Astrocyte (in vitro differentiated cells and primary cell): ENCODE measurements at regions not wholly inside any gene's neighbourhood (a gene's known extent, or its start where the extent isn't known, plus 50 kb on each side); places are given as distances from the start of the nearest gene placed in this dataset.
"Not testable (repeated sequence)": the region's sequence is repeated elsewhere in the genome, so short reads cannot be mapped to it uniquely, and the experiment has no call there.

Experiments used
- DNase-seq: peaks from one replicate; pipeline ENCODE4 v3.0.0-alpha.2; 2010; ENCODE audit warnings: low read depth
- FAIRE-seq: peaks from 2 replicates; lab custom pipeline; 2011; peaks lifted over from hg19 to GRCh38; lab: Jason Lieb, UNC
- H2AFZ ChIP-seq: 2 replicates; pipeline ENCODE4 v1.6.0; 2012; ENCODE audit warnings: low read depth, low read length, inconsistent platforms
- H3K27ac ChIP-seq: 2 replicates; pipeline ENCODE4 v1.5.1; 2011; ENCODE audit warnings: low read depth, low read length, inconsistent platforms
- H3K27me3 ChIP-seq: 2 replicates; pipeline ENCODE4 v1.6.0; 2011; ENCODE audit warnings: low read length, inconsistent platforms; ENCODE audit not compliant: insufficient read depth
- H3K36me3 ChIP-seq: 2 replicates; pipeline ENCODE4 v1.5.1; 2011; ENCODE audit warnings: low read length, inconsistent platforms; ENCODE audit not compliant: insufficient read depth
- H3K4me1 ChIP-seq: 2 replicates; pipeline ENCODE4 v1.5.1; 2011; ENCODE audit warnings: low read length, inconsistent platforms; ENCODE audit not compliant: insufficient read depth
- H3K4me2 ChIP-seq: 2 replicates; pipeline ENCODE4 v1.6.0; 2012; ENCODE audit warnings: low read length, inconsistent platforms
- H3K4me3 ChIP-seq: 2 replicates; pipeline ENCODE4 v1.5.1; 2011; ENCODE audit warnings: low read depth, mild to moderate bottlenecking, low read length, inconsistent platforms; ENCODE audit not compliant: insufficient read depth
- H3K79me2 ChIP-seq: 2 replicates; pipeline ENCODE4 v1.6.0; 2012; ENCODE audit warnings: mild to moderate bottlenecking, low read length, inconsistent platforms; ENCODE audit not compliant: insufficient read depth
- H3K9ac ChIP-seq: 2 replicates; pipeline ENCODE4 v1.6.0; 2012; ENCODE audit warnings: mild to moderate bottlenecking, low read length, inconsistent platforms
- H3K9me3 ChIP-seq: 2 replicates; pipeline ENCODE4 v1.5.1; 2012; ENCODE audit warnings: low read depth, mild to moderate bottlenecking, low read length, inconsistent platforms; ENCODE audit not compliant: insufficient read depth
- H4K20me1 ChIP-seq: 2 replicates; pipeline ENCODE4 v1.6.0; 2012; ENCODE audit warnings: low read length, inconsistent platforms; ENCODE audit not compliant: insufficient read depth
- H3K27ac Mint-ChIP-seq: one replicate; pipeline ENCODE4 v1.8.0; 2021; ENCODE audit warnings: mild to moderate bottlenecking, mixed read lengths; ENCODE audit not compliant: unreplicated experiment
- H3K27me3 Mint-ChIP-seq: one replicate; pipeline ENCODE4 v1.8.0; 2021; ENCODE audit warnings: low read depth, mixed read lengths; ENCODE audit not compliant: unreplicated experiment
- H3K36me3 Mint-ChIP-seq: one replicate; pipeline ENCODE4 v1.8.0; 2021; ENCODE audit warnings: low read depth, mixed read lengths; ENCODE audit not compliant: unreplicated experiment
- H3K4me1 Mint-ChIP-seq: one replicate; pipeline ENCODE4 v1.8.0; 2021; ENCODE audit warnings: low read depth, mixed read lengths; ENCODE audit not compliant: unreplicated experiment
- H3K4me3 Mint-ChIP-seq: one replicate; pipeline ENCODE4 v1.8.0; 2021; ENCODE audit warnings: mild to moderate bottlenecking, moderate library complexity, mixed read lengths; ENCODE audit not compliant: unreplicated experiment
- H3K9me3 Mint-ChIP-seq: one replicate; pipeline ENCODE4 v1.8.0; 2021; ENCODE audit warnings: mild to moderate bottlenecking, mixed read lengths; ENCODE audit not compliant: unreplicated experiment
- EZH2 ChIP-seq: IDR thresholded peaks from 2 replicates; pipeline ENCODE4 v1.6.1; 2012; ENCODE audit warnings: mild to moderate bottlenecking, low read length, inconsistent platforms; ENCODE audit not compliant: insufficient read depth
- TF ChIP-seq, protein P1 (sequence below): IDR thresholded peaks from 2 replicates; pipeline ENCODE4 v1.5.1; 2011; ENCODE audit warnings: low read depth, mild to moderate bottlenecking, inconsistent platforms, low read length, moderate library complexity; ENCODE audit not compliant: insufficient read depth

- FAIRE-seq: no peak
- H3K79me2 ChIP-seq: no peaks in the 10 kb centered on the region
- no peaks in the 10 kb centered on the region for H3K36me3 ChIP-seq
- H4K20me1 ChIP-seq: no peaks in the 10 kb centered on the region
- Mint-ChIP-seq H3K27ac (peak overlapping the region; percentile 91), H3K9me3 (no peaks in the 10 kb centered on the region), H3K36me3 (no peaks in the 10 kb centered on the region), H3K4me3 (no peak overlapping the region), H3K4me1 (peaks cover 26% of the 10 kb centered on the region), H3K27me3 (no peaks in the 10 kb centered on the region)
- no peak for TF ChIP-seq EZH2
- TF ChIP-seq, protein P1, sequence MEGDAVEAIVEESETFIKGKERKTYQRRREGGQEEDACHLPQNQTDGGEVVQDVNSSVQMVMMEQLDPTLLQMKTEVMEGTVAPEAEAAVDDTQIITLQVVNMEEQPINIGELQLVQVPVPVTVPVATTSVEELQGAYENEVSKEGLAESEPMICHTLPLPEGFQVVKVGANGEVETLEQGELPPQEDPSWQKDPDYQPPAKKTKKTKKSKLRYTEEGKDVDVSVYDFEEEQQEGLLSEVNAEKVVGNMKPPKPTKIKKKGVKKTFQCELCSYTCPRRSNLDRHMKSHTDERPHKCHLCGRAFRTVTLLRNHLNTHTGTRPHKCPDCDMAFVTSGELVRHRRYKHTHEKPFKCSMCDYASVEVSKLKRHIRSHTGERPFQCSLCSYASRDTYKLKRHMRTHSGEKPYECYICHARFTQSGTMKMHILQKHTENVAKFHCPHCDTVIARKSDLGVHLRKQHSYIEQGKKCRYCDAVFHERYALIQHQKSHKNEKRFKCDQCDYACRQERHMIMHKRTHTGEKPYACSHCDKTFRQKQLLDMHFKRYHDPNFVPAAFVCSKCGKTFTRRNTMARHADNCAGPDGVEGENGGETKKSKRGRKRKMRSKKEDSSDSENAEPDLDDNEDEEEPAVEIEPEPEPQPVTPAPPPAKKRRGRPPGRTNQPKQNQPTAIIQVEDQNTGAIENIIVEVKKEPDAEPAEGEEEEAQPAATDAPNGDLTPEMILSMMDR: no peak
- H3K27me3 ChIP-seq: peaks cover 2% of the 10 kb centered on the region
- peak; percentile 35 for DNase-seq
- H3K4me1 ChIP-seq: peaks cover 3% of the 10 kb centered on the region
- no peak overlapping the region for H3K4me3 ChIP-seq
- no peaks in the 10 kb centered on the region for H3K9me3 ChIP-seq
- no peak overlapping the region for H3K9ac ChIP-seq
- no peak overlapping the region for H2AFZ ChIP-seq
- H3K4me2 ChIP-seq: peak overlapping the region; percentile 12
- no peak overlapping the region for H3K27ac ChIP-seq
Observed at GRCh38 chr1:91099746-91100621, 78.1 kb upstream of the ZNF644 start.

DNA sequence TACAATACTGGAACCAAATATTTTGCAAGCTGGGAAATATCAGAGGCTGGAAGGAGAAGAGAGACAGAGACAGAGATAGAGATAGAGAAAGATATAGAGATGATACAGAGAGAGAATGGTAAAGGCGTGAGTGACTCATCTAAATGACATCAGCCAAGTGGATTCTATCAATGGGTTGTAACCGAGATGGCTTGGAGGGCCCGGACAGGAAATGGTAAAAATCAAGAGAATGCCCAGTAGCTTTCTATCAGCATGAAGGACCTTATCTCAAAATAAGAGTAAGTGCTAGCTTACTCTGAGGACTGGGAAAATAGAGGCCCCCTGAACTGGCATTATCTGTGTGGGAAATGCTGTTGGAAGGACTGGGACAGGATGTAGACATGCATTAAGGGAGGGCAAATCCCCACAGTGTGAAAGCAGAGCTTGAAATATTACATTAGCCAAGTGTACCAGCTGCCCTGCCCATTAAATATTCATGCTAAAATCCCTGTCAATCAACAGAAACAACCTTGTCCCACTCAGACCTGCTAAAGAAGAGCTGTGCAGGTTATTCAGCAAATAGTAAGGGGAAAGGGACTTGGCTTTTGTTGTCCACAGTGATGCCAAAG lies 76.6 kb upstream of the ZNF644 start:
- Mint-ChIP-seq H3K27ac (peak overlapping the region; percentile 91), H3K36me3 (no peaks in the 10 kb centered on the region), H3K9me3 (no peaks in the 10 kb centered on the region), H3K4me3 (no peak overlapping the region), H3K27me3 (no peaks in the 10 kb centered on the region), H3K4me1 (peaks cover 26% of the 10 kb centered on the region)
- Histone ChIP-seq H3K9ac (no peak overlapping the region), H3K79me2 (no peaks in the 10 kb centered on the region), H3K36me3 (no peaks in the 10 kb centered on the region), H3K4me1 (peaks cover 3% of the 10 kb centered on the region), H3K27ac (no peak overlapping the region), H3K4me2 (no peak overlapping the region), H3K27me3 (no peaks in the 10 kb centered on the region), H3K9me3 (no peaks in the 10 kb centered on the region), H4K20me1 (no peaks in the 10 kb centered on the region), H3K4me3 (no peak overlapping the region), H2AFZ (no peak overlapping the region)
- no peak for DNase-seq
- TF ChIP-seq EZH2: no peak
- TF ChIP-seq, protein P1: no peak
- FAIRE-seq: no peak

DNA sequence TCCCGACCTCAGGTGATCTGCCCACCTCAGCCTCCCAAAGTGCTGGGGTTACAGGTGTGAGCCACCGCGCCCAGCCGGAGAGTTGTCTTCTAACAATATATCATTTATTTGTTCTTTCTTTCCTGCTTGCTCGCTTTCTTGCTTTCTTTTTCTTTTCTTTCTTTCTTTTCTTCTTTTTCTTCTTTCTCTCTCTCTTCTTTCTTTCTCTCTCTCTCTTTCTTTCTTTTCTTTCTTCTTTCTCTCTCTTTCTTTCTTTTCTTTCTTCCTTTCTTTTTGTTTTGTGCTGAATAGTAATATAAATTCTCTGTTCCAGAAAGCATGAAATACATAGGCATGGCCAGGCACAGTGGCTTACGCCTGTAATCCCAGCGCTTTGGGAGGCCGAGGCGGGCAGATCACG lies 73.5 kb upstream of the ZNF644 start:
- H3K4me2 ChIP-seq: not testable (repeated sequence)

More for the DNA sequence above, 73.5 kb upstream of the ZNF644 start:
- not testable (repeated sequence) for H3K27ac Mint-ChIP-seq, H3K27me3 ChIP-seq, H3K27ac ChIP-seq, H3K36me3 Mint-ChIP-seq, FAIRE-seq, H3K79me2 ChIP-seq, H3K4me3 Mint-ChIP-seq, H3K4me3 ChIP-seq, H3K36me3 ChIP-seq, H4K20me1 ChIP-seq, H3K9ac ChIP-seq, H2AFZ ChIP-seq, DNase-seq, H3K4me1 ChIP-seq, H3K27me3 Mint-ChIP-seq, H3K9me3 ChIP-seq, H3K9me3 Mint-ChIP-seq
- H3K4me1 Mint-ChIP-seq: peaks cover 31% of the 10 kb centered on the region
